Epithelial cell of esophagus (primary cell): ENCODE measurements at regions not wholly inside any gene's neighbourhood (a gene's known extent, or its start where the extent isn't known, plus 50 kb on each side); places are given as distances from the start of the nearest gene placed in this dataset.
A peak's percentile ranks its signal among the peaks of the same experiment; 100 is the strongest.

Source experiments
- DNase-seq: peaks from one replicate; pipeline ENCODE4 v3.0.0; 2010; ENCODE audit warnings: low read depth
- H3K4me3 ChIP-seq: 2 replicates; pipeline ENCODE4 v1.5.1; 2011; ENCODE audit warnings: mild to moderate bottlenecking, low read length, control low read depth
- TF ChIP-seq, protein P1 (sequence below): IDR thresholded peaks from 2 replicates; pipeline ENCODE4 v1.5.1; 2011; ENCODE audit warnings: low read depth, mild to moderate bottlenecking, low read length, control low read depth, inconsistent platforms; ENCODE audit not compliant: insufficient read depth; ENCODE audit errors: missing control alignments

DNA sequence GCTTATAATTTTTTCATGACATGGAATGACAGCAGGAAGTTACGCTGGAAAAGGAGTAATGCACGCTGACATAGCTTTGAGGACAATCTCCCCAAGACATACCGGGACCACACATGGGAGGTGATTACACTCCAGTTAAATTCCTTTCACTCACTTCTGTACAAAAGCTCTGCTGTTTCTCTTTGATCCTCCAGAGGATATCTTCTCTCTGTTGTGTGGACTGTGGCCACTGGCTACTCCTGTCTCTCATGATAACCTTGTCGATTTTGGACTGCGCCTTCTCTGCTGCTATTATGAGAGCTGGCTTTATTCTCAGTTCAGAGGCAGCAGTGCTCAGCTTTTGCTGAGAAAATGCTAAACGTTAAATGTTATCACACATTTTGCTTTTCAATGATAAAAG, 464.6 kb downstream of the FGF9 start:
- TF ChIP-seq, protein P1, sequence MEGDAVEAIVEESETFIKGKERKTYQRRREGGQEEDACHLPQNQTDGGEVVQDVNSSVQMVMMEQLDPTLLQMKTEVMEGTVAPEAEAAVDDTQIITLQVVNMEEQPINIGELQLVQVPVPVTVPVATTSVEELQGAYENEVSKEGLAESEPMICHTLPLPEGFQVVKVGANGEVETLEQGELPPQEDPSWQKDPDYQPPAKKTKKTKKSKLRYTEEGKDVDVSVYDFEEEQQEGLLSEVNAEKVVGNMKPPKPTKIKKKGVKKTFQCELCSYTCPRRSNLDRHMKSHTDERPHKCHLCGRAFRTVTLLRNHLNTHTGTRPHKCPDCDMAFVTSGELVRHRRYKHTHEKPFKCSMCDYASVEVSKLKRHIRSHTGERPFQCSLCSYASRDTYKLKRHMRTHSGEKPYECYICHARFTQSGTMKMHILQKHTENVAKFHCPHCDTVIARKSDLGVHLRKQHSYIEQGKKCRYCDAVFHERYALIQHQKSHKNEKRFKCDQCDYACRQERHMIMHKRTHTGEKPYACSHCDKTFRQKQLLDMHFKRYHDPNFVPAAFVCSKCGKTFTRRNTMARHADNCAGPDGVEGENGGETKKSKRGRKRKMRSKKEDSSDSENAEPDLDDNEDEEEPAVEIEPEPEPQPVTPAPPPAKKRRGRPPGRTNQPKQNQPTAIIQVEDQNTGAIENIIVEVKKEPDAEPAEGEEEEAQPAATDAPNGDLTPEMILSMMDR: no peak
- H3K4me3 ChIP-seq: no peak overlapping the region
- DNase-seq: no peak

DNA sequence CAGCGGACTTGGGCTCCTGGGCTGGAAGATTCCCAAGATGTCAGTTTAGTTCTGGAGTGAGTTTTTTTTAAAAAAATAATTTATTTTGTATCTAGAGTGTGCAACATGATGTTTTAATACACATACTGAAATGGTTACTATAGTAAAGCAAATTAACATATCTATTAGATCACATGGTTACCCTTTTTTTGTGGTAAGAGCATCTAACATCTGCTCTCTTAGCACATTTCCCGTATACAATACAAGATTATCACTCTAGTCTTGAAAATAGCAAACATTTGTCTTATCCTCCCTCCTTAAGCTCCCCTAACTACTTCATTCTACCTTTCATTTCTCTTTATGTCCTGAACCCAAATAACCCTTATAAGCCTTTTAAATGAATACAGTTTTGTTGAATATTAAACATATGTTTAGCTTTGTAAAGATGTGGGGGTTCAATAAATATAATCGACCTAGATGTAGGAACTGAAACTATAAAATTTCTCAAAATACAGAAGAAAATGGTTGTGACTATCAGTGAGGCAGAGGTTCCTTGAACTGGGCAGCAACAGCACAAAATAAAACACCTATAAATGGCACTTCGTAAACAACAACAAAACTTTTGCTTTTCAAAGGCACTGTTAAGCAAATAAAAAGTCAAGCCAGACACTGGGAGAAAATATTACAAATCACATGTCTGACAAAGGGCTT, 466.6 kb downstream of the FGF9 start:
- TF ChIP-seq, protein P1: no peak
- DNase-seq: no peak
- no peak overlapping the region for H3K4me3 ChIP-seq

DNA sequence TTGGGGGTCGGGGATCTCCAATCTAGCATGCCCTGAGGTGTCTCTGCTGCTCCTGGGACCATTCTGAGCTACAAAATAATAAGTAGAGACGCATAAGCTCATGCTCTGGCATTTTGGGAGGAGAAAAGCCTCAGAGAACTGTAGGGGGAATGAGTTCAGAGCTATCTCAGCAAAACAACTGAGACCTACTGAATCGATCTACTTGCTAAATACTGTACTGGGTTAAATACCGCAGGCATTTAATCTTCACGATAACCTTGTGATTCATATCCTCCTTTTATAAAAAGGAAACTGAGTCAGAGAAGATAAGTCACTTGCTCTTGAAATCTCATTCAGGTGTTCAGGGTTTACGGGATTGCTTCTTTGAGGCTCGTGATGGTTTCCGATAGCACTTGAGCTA, 468.1 kb downstream of the FGF9 start:
- TF ChIP-seq, protein P1: no peak
- no peak overlapping the region for H3K4me3 ChIP-seq
- no peak for DNase-seq

DNA sequence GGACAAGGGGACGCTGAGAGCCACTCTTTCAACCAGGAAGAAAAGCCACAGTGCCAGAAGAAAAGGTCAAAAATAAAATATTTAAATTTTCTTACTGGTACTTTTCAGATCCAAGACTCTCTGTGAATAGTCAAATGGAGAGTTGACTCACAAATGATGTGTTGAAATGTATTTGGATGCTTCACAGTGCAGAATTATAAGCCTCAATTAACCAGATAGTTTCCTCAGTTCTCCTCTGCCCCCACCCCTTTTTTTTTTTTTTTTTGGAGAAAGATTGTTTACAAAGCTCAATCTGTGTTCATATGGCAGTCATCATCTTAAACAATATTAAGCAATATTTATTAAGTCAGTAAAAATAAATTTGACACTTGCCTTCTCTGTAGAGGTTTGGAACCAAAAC, 470.8 kb downstream of the FGF9 start:
- TF ChIP-seq, protein P1: no peak
- H3K4me3 ChIP-seq: no peak overlapping the region
- no peak for DNase-seq

DNA sequence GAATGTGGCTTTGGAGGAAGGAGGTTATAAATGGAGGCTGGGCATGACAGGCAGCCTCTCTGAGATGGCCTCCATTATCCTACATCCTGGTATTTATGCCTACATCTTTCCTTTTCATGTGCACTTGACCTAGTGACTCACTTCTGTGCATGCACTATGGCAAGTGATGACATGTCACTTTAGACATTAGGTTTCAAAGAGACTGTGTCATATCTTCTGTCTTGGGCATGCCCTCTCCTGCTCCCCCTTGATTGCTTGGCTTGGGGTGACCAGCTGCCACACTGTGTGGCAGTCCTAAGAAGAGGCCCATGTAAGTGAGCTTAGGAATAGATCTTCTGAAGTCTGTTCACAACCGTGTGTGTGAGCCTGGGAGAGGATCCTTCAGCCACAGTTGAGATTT, 472.8 kb downstream of the FGF9 start:
- TF ChIP-seq, protein P1: no peak
- DNase-seq: peak; percentile 16
- H3K4me3 ChIP-seq: no peak overlapping the region

DNA sequence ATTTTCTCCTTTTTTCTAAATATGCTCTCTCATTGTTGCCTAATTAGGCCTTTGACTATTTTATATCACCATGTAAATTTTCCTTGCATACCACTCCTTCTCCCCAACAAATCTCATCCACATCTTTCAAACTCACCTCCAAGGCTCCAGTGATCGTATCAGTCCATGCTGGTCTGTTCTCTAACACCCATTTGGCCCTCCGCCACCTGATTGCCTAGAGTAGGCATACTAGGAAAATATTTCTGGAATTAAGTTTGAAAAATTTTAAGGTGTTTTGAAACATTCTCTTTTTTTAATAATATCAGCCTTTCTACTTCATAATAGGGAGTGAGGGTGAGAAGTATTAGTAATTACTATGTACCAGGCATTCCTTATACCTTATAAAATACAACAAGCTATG, 473.9 kb downstream of the FGF9 start:
- TF ChIP-seq, protein P1: no peak
- no peak overlapping the region for H3K4me3 ChIP-seq
- DNase-seq: no peak

DNA sequence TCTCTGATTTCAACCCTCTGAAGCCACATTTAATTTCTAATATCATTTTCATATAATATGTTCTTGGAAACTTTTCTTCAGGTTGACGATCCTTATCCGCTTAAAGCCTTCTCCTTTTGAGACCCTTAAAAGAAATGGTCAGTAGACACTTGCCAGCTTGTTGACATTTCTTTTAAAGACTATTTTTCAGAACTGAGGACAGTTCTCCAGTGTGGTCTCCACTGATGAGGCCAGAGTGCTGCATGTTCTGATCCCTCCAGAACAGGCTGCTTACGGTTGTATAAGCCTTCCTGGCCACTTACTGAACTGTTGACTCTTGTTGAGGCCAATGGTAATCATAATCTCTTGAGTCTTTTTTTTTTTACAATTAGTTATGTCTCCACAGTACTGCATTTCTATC, 477.3 kb downstream of the FGF9 start:
- no peak for DNase-seq
- TF ChIP-seq, protein P1: no peak
- no peak overlapping the region for H3K4me3 ChIP-seq
